Stomach (tissue), 8 donors: ENCODE measurements at regions not wholly inside any gene's neighbourhood (a gene's known extent, or its start where the extent isn't known, plus 50 kb on each side); places are given as distances from the start of the nearest gene placed in this dataset.
A peak's percentile ranks its signal among the peaks of the same experiment; 100 is the strongest.

Experiments used
- DNase-seq, 2 donors: peaks; one replicate each; pipeline versions ENCODE4 v3.0.0 to v3.0.0-alpha.2; 2013 to 2019
- H3K27ac ChIP-seq, 5 donors: fragments of 200-600 bp in 4 of 5; sonication (generic) in 4 of 5; one replicate each; pipeline ENCODE4 v1.5.1; 2013 to 2019; ENCODE audit warnings: mild to moderate bottlenecking in 1 of 5, moderate library complexity in 1 of 5
- H3K27me3 ChIP-seq, 3 donors: fragments of 200-600 bp; sonication (generic); one replicate each; pipeline ENCODE4 v1.5.1; 2017 to 2019; ENCODE audit warnings: mixed run types in 1 of 3
- H3K36me3 ChIP-seq, 4 donors: fragments of 200-600 bp; sonication (generic); 1 replicate in 3 of 4; 2 replicates in 1 of 4; pipeline ENCODE4 v1.5.1; 2016 to 2019
- H3K4me1 ChIP-seq, 4 donors: fragments of 200-600 bp; sonication (generic); one replicate each; pipeline ENCODE4 v1.5.1; 2016 to 2019
- H3K4me3 ChIP-seq, 4 donors: fragments of 200-600 bp; sonication (generic) in 3 of 4; one replicate each; pipeline ENCODE4 v1.5.1; 2016 to 2019; ENCODE audit warnings: mild to moderate bottlenecking in 1 of 4
- H3K9me3 ChIP-seq, 4 donors: fragments of 200-600 bp; sonication (generic); one replicate each; pipeline ENCODE4 v1.5.1; 2016 to 2019
- EP300 ChIP-seq: sonication (generic); formaldehyde crosslinking; IDR thresholded peaks from one replicate; pipeline ENCODE4 v1.6.1; 2017; ENCODE audit warnings: antibody characterized with exemption
- POLR2A ChIP-seq, 4 donors: fragments of 450-650 bp; IDR thresholded peaks; one replicate each; pipeline ENCODE4 v1.6.1; 2016; ENCODE audit warnings: antibody characterized with exemption in 4 of 4, control low read depth in 2 of 4, mild to moderate bottlenecking in 1 of 4, moderate library complexity in 1 of 4
- POLR2AphosphoS5 ChIP-seq, 3 donors: sonication (generic); formaldehyde crosslinking; IDR thresholded peaks; one replicate each; pipeline ENCODE4 v1.6.1; 2016; ENCODE audit warnings: antibody characterized with exemption in 3 of 3
- WGBS, 5 donors: extraction: QIAGEN DNeasy Blood & Tissue Kit in 3 of 5; methylation state at CpG; one replicate each; pipeline versions ENCODE4 v1.1.5 to v1.1.7; 2013 to 2018; 5-methylcytosine and 5-hydroxymethylcytosine counted together
- intact Hi-C: fragments of 100-400 bp; cut with DNase I; formaldehyde crosslinking; loops from one replicate; pipeline ENCODE4 v1.15.1; 2023; ENCODE audit warnings: low total_unique reads
- TF ChIP-seq, protein P1 (sequence below), 7 experiments: fragments of 450-650 bp in 4 of 7; fragments of 200-600 bp in 3 of 7; sonication (generic) in 3 of 7; IDR thresholded peaks; one replicate each; pipeline ENCODE4 v1.5.1; 2016 to 2019; ENCODE audit warnings: antibody characterized with exemption in 7 of 7, control low read depth in 2 of 7, mild to moderate bottlenecking in 1 of 7
- donor health status: healthy with polysubstance abuse.
- donor health status: Bipolar disorder and iron deficiency.
- donor health status: healthy.

DNA sequence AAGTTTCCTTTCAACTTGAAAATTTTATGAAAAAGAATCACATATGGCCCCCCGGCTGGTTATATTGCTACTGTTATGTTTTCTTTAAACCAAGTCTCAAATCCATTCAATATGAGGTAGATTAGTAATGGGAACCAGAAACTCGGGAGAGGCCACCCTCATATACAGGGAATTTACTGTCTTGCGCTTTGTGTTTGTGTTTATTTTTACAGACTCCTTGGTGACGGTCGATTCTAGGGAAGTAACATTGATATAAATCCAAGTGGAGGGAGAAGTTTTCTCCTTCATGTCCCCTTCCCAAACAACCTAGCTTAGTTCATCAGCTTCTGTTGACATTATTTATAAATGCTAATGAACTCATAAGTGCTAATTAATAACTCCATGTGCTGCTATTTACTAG, 163.5 kb upstream of the LMO4 start:
- H3K4me3 ChIP-seq, result no peak overlapping the region
- H3K9me3 ChIP-seq, result no peaks in the 10 kb centered on the region
- H3K27ac ChIP-seq, result no peak overlapping the region
- WGBS, 5 donors, result 50 to 78% (median 67%) methylated on average over 5 of the region's 5 CpGs
- TF ChIP-seq POLR2AphosphoS5 (IDR thresholded peaks at IDR 0.05), result no peak
- TF ChIP-seq, protein P1, sequence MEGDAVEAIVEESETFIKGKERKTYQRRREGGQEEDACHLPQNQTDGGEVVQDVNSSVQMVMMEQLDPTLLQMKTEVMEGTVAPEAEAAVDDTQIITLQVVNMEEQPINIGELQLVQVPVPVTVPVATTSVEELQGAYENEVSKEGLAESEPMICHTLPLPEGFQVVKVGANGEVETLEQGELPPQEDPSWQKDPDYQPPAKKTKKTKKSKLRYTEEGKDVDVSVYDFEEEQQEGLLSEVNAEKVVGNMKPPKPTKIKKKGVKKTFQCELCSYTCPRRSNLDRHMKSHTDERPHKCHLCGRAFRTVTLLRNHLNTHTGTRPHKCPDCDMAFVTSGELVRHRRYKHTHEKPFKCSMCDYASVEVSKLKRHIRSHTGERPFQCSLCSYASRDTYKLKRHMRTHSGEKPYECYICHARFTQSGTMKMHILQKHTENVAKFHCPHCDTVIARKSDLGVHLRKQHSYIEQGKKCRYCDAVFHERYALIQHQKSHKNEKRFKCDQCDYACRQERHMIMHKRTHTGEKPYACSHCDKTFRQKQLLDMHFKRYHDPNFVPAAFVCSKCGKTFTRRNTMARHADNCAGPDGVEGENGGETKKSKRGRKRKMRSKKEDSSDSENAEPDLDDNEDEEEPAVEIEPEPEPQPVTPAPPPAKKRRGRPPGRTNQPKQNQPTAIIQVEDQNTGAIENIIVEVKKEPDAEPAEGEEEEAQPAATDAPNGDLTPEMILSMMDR (IDR thresholded peaks at IDR 0.05), result no peak
- H3K36me3 ChIP-seq, result no peaks in the 10 kb centered on the region
- H3K4me1 ChIP-seq, result no peaks in the 10 kb centered on the region
- intact Hi-C loops, result no loop called here
- DNase-seq, result no peak
- peaks cover 0 to 4% (median 0%) of the 10 kb centered on the region in 3 donors for H3K27me3 ChIP-seq

GRCh38 chr1:87167157-87167789, 161.4 kb upstream of the LMO4 start:
- WGBS, 5 donors, result 70 to 85% (median 76%) methylated on average over 7 of the region's 7 CpGs
- H3K9me3 ChIP-seq, result no peaks in the 10 kb centered on the region

DNA sequence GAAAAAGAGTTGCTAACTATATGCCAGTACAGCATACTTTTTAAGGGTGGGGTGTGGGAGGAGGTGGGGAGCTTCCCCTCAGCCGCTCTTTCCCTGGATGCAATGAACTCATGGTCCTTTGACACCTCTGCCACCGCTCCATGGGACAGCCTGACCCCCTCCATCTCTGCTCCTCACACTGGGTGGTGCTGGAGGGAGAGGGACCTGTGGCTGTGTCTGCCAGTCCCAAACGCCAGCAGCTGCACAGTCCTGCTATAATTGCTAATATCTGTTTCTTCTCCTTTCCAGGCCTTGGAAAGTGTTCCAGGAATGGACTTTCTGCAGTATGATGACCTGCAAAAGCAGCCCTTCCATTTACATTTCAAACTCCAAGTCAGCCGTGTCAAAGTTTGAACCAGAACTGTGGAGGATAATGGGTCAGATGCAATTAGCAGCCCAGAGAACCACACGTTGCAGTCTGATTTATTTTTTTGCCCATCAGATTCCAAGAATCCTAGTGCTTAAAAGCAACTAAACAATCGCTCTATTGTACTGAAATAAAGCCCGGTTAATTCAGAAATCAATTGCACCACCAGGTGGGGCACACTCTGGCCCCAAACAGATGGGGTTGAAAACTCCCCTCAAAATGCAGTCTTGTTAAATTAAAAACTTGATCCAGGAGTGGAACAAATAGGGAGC, 160.7 kb upstream of the LMO4 start:
- 60 to 68% (median 64%) methylated on average over 7 of the region's 7 CpGs for WGBS, 5 donors
- Histone ChIP-seq H3K27ac (no peak overlapping the region), H3K36me3 (no peaks in the 10 kb centered on the region), H3K27me3 (peaks cover 0 to 4% (median 0%) of the 10 kb centered on the region in 3 donors), H3K4me3 (no peak overlapping the region), H3K9me3 (no peaks in the 10 kb centered on the region), H3K4me1 (no peaks in the 10 kb centered on the region)
- no peak for TF ChIP-seq EP300
- no peak for DNase-seq
- intact Hi-C loops, result no loop called here

More at GRCh38 chr1:87167157-87167789, 161.4 kb upstream of the LMO4 start:
- intact Hi-C loops, result no loop called here
- Histone ChIP-seq H3K4me3 (no peak overlapping the region), H3K27ac (no peak overlapping the region), H3K4me1 (no peaks in the 10 kb centered on the region), H3K36me3 (no peaks in the 10 kb centered on the region), H3K27me3 (peaks cover 0 to 4% (median 0%) of the 10 kb centered on the region in 3 donors)
- peak in 1 of 2 donors; percentile 40 for DNase-seq
- TF ChIP-seq, protein P1 (IDR thresholded peaks at IDR 0.05), result no peak
- TF ChIP-seq POLR2A (IDR thresholded peaks at IDR 0.05) (no peak), EP300 (no peak), POLR2AphosphoS5 (IDR thresholded peaks at IDR 0.05) (no peak)

- TF ChIP-seq POLR2A (IDR thresholded peaks at IDR 0.05) (no peak), POLR2AphosphoS5 (IDR thresholded peaks at IDR 0.05) (no peak), EP300 (no peak)
- TF ChIP-seq, protein P1 (IDR thresholded peaks at IDR 0.05), result no peak
- intact Hi-C loops, result no loop called here
Observed at GRCh38 chr1:87169263-87169910, 159.3 kb upstream of the LMO4 start.

More at GRCh38 chr1:87169263-87169910, 159.3 kb upstream of the LMO4 start:
- no peak overlapping the region for H3K4me3 ChIP-seq
- no peaks in the 10 kb centered on the region for H3K9me3 ChIP-seq
- 75 to 94% (median 86%) methylated on average over 3 of the region's 3 CpGs for WGBS, 5 donors
- peaks cover 0 to 4% (median 0%) of the 10 kb centered on the region in 3 donors for H3K27me3 ChIP-seq
- H3K27ac ChIP-seq, result no peak overlapping the region
- no peaks in the 10 kb centered on the region for H3K4me1 ChIP-seq
- H3K36me3 ChIP-seq, result no peaks in the 10 kb centered on the region
- DNase-seq, result no peak
